ENCODE measurements at regions not wholly inside any gene's neighbourhood (a gene's known extent, or its start where the extent isn't known, plus 50 kb on each side); places are given as distances from the start of the nearest gene placed in this dataset.

DNA sequence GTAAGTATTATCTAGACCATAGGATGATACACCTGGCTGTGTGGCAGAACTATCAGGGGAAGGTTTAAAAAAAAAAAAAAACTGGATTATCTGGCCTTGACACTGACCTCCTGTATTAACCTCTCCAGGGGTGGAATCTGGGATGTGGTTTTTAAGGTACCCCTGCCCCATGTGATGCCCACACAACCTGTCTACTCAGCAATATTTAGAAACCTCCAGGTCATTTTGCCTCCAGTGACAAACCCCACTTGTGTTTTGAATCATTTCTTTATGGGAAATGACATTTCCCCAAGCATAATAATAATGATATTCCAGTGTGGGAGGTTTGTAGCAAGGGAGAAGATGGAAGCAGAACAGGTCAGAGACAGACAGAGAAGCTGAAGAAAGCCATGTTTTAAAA, 179.1 kb downstream of the RSL24D1 start:
- DNase-seq (ENCODE audit: low spot score) = no peak

DNA sequence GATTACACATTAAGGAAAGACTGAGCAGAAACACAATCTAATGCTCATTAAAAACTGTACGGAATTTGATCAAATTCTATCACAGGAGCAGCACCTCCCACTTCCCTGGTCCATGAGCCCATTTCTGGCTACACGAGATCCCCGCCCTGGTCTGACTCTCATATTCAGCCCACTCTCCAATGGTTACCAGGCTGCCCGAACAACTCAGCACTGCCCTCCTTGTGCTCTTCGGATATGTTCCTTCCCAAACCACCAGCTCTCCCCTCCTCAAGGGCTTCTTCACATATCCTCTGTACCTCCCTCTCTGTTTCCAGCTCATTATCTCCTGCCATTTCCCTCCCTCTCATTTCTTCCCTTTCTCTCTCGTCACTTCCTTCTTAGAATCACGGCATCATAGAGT, 180.5 kb downstream of the RSL24D1 start:
- no peak for DNase-seq (ENCODE audit: low spot score)

DNA sequence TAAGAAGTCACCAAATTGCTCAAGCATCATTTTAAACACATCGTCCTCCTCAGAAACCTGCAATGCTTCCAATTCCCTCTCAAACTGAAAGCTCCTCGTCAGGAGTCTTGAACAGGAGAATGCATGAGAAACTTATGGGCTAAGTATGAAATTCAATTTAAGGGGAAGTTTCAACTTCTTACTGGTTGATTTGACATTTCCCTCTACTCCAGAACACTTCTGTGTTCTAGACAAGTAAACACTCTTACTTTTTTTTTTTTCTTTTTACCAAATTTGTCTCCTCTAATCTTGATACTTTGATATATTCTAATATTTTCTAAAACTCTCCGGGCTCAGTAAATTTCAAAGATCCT, 181.7 kb downstream of the RSL24D1 start:
- no peak for DNase-seq (ENCODE audit: low spot score)

DNA sequence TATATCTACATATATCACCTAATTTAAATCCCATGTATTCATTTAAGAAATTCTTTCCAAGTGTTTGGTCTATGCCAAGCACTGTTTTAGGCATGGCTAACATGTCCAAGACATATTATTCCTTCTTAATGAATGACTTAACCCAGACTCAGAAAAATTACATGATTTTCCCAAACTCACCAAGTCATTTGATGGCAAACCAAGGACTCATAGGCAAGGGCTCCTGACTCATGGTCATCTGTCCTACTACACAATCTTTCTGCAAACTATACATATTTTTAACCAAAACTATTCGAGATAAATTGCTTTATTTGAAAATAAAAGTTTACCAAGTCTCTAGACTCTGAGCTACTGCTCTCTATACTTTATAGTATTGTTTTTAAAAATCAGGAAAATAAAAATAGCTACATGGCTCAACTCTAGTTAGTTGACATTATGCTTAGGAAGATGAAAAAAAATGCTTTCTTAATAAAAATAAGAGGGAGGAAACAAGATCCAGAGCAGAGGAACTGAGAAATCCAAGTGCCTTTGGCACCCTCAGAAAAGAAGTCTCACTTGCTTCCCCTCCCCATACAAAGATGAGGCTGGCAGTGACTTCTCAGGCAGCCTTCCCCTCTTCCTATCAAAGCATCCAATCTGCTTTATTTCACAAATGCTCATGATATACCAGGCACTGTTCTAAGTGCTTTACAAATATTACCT, 182.2 kb downstream of the RSL24D1 start:
- DNase-seq (ENCODE audit: low spot score) = no peak

DNA sequence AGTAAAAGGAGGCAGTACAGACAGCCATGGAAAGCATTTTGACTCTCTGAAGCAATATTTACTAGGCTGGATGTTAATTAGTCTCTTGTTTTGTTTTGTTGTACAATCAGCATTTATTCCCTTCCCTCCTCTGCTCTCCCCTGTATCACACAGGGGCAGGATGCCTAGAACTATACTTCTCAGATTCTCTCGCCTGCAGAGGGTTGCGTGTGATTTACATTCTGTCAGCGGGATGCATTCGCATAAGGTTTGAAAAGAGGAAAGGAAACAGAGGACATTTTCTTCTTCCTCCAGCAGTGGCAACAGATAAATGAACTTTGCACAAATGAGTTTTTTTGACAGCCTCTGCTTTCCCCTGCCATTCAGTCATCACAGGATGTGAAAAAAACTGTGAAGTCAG, 188.3 kb downstream of the RSL24D1 start:
- DNase-seq (ENCODE audit: low spot score) = no peak

DNA sequence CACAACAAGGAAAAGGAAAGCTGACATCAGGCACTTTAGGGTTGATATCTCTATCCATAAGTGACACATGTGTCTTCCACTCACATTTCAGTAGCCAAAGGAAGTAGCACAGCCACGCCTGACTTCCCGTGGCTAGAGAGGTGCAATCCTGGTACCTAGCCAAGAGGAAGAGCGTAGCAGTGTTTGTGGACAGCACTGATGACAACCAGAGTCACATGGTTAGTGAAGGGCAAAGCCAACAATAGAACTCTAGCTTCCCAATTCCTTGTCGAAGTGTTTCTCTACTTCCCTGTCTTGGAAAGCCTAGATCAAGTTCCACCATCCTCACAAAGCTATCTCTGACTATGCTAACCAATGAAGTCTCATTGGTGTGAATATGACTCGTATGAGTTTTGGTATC, 189.2 kb downstream of the RSL24D1 start:
- DNase-seq (ENCODE audit: low spot score) = no peak

DNA sequence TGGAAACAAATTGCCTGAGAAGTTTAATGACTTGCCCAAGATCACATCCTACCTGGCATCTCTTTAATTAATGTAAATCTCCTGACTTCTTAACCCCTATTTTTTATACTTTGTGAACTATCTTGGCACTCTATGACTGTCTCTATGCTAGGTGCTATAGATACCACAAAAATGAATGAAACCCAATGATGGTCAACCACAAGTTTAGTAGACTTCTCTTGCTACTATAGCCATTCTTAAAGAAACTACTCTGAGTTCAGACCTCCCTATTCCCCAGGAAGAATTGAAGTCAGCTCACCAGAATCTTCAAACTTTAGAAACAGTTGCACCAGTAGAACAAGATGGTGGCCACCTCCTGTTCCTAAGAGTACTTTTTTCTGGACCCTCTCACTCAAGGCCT, 191.1 kb downstream of the RSL24D1 start:
- no peak for DNase-seq (ENCODE audit: low spot score)

DNA sequence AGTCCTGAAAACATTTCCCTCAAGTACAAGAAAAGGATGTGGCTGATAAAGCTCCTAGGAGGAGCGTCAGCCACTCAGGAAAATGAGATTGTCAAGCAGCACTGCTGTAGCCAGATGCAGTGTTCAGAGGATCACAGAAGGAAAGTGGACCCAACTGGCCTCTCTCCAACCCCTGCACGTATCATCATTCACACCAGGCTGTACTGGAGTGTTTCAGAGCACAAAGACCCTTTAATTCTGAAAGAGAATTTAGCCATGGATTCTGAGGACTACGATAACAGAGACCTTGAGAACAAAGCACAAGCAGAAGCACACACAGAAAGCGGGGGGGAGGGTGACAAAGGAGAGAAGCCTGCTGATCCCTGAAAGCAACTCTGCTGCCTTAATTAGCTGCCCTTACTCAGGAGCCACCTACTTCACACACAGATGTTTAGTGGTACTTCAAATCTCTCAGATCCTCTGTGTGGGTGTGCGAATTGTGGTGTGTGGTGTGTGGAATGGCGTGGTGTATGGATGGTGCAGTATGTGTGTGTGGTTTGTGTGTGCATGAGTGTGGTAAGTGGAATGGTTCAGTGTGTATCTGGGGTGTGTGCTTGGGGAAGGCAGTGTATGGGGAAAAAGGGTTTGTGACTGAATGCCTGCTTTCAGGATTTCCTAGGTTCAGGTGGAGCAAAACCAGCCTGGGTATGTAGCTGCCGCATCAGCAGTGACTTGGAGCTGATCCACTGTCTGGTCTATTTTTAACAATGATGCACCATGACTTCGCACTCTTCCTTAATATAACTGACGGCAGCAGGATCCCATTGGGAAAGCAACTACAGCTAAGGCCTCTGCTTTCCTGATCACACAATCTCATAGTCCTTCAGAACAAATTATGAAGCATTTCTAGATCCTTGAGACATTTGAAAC, 192.5 kb downstream of the RSL24D1 start:
- DNase-seq (ENCODE audit: low spot score) = no peak

DNA sequence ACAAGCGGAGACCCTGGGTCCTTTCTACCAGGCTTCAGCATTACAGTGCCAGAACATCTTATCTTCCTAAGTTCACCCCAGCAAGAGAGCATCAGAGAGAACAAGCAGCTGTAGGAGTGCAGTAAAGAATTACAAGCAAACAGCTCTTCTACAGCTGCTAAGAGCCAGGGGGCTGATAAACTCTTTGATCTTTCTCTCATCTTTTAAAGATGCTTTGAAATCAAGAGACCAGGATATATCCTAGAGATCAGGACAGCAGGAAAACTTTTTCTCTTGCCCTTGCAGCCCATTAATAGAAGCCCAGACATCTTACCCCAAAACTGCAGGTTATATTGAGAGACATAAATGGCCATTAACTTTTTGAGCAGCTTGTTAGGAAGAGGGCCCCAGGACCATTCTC, 198.1 kb downstream of the RSL24D1 start:
- no peak for DNase-seq (ENCODE audit: low spot score)

DNA sequence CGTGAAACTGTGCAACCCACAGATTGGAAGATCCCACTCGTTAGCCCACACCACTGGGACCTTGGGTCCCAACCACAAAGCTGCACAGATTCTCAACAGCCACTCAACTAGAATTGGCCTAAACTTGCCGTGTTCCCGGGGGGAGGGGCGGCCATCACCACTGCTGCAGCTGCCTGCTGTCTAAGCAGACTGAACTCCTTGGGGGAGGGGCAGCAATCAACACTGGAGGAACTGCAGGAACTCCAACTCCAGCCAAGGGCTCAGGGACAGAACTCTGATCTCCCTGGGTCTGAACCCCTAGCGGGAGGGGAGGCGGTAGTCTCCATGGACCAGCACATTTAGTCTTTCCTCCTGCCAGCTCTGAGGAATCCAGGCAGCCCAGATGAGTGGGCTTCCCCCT, 205.9 kb downstream of the RSL24D1 start:
- DNase-seq (ENCODE audit: low spot score) = no peak

DNA sequence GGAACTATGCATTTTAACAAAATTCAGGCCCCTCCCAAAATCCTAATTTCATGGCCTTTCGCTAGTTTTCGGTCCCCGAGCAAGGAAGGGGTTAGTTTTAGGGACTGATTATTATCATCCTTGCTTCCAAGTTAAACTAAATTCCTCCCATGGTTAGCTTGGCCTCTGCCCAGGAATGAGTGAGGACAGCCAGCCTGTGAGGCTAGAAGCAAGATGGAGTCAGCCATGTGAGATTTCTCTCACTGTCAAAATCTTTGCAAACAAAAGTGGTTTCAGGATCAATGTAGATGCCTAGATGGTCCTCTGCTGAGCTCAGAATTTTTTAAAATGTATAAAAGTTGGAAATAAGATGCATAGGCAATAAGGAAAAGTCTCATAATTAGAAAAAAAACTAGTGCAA, 208.9 kb downstream of the RSL24D1 start:
- DNase-seq (ENCODE audit: low spot score) = no peak

DNA sequence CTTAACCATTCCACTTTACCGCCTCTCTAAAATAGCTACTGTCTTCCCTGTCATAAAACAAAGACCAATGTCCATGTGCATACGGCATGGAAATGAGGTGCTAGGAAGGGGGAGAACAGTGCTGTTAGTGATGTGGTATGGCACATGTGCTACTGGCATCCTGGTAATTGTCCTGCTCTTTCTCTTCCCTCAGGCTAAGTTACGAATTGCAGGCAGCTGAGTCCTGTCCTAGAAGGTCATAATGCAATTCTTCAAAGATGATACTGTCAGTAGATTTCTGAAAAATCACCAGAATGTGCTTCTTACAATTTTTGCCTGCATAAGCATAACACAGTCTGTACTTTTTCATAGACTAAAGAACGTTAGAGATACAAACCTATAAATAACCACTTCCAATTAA, 216.8 kb downstream of the RSL24D1 start:
- no peak for DNase-seq (ENCODE audit: low spot score)

DNA sequence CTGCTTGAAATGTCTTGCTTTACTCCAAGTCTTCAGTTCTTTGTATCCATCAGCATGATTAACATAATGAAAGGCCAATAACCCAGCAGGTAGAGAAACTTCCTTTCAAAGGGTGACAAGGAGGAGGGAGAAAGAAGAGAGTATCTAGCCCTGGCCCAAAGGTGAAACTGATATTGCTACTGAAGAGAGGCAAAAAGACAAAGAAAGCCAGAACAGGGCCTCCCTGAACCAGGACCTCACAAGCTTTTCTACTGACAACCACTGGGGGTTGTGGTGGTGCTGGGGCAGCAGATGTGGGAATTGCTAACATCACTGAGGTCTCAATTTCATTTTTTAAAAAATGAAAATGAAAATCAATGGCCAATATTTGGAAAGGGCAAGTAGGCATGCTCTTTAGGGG, 234.1 kb downstream of the RSL24D1 start:
- no peak for DNase-seq (ENCODE audit: low spot score)

DNA sequence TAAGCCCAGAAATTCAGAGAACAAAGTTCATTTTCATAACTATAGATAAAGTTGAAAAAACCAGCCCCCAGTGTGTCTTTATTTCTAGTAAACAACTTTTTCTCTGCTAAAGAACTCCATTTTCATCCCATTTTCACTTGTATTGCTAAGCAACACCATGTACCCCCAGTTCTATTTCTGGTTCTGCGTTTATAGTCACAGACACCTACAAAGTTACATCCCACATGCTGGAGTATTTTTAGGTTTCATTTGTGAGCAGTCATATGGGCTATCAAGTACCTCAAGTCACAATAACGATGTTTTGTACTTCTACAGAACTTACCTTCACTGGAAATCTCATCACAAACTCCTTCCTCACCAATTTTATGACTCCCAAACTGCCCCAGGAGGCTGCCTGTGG, 236.5 kb downstream of the RSL24D1 start:
- no peak for DNase-seq (ENCODE audit: low spot score)

DNA sequence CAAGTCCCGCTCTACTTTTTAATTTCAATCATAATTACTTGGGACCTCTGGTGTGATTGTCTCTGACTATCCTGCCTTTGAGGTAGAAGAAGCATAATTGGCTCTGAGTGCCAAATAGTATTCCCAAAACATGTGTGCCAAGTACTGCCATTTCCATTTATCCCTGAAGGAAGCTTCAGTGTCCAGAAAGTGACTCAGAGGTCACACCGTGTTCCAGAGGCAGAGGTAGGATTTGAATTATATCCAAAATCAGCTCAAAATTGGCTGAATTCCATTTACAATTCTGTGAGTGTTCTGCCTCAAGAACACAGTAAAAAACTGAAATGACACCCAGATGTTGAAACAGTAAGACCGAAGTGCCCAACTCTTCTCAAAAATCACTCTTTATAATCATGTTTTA, 255.3 kb downstream of the RSL24D1 start:
- no peak for DNase-seq (ENCODE audit: low spot score)

DNA sequence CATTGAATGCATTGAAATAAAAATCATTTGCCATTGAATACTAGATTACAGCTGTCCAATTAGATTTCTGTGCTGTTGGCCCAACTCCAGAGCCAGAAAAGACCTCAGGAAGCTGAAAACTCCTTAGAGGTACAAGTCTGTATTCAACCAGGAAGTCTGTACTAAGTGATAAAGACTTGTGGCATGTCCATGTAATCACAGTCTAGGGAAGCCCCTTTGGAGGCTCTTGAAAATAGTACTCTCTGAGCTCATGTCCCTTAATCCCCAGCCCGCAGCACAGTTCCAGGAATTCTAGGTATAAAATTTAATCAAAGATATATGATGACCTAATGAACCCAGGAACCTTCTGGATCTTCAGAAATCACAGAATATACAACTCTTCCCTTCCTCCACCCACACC, 279.4 kb downstream of the RSL24D1 start:
- no peak for DNase-seq (ENCODE audit: low spot score)

DNA sequence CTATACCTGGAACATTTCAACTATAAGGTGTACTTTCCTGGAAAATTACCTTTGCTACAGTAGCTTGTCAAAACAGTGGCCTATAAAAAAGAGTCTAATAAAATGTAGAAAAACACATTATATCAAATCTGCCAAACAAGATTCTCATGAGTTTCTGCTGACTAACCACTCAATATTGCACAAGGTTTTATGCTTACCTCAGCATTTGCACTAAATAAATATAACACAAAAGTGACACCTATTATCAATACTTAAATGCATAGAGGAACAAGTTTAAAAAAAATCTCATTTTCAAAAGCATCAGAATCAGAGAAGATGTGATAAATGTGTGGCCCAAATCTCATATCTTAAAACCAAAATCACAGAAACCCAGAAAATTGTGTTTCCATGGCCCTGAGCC, 281.4 kb downstream of the RSL24D1 start:
- DNase-seq (ENCODE audit: low spot score) = no peak

DNA sequence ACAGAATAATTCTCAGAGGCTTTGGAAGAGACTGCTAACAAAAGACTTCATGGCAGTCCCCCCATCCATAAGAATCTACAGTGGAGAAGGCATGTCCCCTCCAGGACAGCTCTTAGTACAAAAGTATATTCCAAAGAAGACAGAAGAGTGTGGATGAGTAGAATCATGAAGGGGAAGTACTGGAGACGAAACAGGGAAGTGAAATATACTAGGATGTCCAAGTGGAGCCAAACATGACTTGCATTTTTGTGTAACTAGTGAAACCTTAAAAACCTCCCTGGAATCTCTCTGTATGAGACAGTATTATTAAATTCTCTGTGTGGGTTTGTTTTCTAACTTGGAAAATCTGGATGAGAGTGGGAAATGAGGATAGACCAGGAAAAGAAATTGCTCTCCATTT, 312.4 kb downstream of the RSL24D1 start:
- no peak for DNase-seq (ENCODE audit: low spot score)

DNA sequence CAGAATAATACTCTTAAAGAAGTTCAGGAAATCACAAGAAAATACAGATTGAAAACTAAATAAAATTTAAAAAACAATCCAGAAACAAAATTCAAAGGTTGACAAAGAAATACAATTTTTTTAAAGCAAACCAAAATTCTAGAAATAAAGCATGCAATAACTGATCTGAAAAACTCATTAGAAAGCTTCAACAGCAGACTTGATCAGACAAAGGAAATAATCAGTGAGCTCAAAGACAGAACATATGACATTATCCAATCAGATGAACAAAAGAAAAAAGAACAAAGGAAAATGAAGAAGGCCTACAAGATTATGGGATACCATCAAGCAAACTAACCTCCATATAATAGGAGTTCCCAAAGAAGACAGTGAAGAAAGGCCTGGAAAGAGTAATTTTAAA, 336.8 kb downstream of the RSL24D1 start:
- DNase-seq (ENCODE audit: low spot score) = no peak

DNA sequence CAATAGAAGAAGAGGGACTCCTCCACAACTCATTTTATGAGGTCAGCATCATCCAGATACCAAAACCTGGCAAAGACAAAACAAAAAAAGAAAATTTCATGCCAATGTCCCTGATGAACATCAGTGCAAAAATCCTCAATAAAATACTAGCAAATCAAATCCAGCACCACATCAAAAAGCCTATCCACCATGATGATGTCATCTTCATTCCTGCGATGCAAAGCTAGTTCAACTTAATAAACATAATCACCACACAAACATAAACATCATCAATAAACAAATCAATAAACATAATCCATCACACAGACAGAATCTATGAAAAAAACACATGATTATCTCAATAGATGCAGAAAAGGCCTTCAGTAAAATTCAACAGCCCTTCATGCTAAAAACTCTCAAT, 342.1 kb downstream of the RSL24D1 start:
- DNase-seq (ENCODE audit: low spot score) = no peak

DNA sequence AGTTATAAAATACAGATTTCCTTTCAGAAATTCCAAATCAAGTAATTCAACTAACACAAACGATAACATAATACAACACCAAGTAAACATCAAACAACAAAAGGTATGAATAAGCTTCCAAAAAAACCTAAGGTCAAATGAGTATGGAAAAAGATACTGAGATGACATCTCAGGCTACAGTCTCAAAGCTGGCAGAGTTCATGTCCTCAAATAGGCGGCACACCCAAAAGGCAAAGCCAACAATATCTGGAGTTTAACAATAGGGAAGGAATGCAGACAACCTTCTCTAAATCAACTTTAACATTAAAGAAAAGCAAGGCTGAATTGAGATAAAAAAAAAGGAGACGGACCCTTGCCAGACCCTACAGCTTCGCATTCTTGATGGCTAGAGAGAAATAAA, 346.6 kb downstream of the RSL24D1 start:
- DNase-seq (ENCODE audit: low spot score) = no peak

DNA sequence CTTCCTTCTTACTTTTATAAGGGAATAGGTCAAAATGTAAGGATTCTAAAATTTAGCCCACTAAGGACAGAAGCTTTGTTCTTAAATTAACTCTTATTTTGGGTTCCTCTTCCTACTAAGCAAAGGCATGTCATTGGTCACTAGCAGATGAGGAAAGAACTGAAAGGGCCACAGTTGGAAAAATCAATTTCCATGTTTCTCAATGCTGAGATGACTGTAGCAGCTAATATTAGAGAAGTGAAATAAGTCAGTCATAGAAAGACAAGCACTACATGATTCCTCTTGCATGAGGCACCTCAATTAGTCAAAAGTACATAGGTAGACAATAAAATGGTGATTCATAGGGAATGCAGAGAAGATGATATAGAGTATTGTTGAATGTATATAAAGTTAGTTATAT, 353.7 kb downstream of the RSL24D1 start:
- DNase-seq (ENCODE audit: low spot score) = no peak

DNA sequence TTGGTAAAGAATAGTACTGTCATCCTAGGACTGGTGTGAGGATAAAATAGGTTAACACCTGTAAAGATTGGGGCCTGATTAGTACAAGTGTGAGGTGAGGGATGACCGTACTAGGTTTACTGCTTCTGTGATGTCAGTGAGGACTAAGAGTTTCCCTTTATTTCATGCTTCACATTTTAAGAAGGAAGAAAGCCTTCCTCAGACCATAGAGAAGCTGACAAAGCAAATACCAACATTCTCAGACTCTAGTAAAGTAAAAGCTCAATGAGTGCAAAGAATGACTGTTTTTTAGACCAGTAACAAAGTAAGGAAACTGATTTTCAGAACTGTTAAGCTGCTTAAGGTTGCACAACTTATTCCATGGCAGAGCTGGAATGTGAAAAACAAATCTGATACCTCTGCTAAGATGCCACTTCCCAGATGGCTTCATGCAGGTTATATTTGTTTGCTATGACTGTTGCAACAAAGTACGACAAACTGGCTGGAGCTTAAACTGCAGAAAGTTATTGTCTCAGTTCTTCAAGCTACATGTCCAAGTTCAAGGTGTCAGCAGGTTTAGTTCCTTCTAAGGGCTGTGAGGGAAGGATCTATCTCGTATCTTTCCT, 354.9 kb downstream of the RSL24D1 start:
- DNase-seq (ENCODE audit: low spot score) = no peak
